GM19455 (cell line): ENCODE measurements at regions not wholly inside any gene's neighbourhood (a gene's known extent, or its start where the extent isn't known, plus 50 kb on each side); places are given as distances from the start of the nearest gene placed in this dataset.

Source experiments
- ATAC-seq: cut with Tn5 transposase; IDR thresholded peaks from one replicate; pipeline ENCODE4 v1.9.1; 2021; ENCODE audit not compliant: unreplicated experiment

DNA sequence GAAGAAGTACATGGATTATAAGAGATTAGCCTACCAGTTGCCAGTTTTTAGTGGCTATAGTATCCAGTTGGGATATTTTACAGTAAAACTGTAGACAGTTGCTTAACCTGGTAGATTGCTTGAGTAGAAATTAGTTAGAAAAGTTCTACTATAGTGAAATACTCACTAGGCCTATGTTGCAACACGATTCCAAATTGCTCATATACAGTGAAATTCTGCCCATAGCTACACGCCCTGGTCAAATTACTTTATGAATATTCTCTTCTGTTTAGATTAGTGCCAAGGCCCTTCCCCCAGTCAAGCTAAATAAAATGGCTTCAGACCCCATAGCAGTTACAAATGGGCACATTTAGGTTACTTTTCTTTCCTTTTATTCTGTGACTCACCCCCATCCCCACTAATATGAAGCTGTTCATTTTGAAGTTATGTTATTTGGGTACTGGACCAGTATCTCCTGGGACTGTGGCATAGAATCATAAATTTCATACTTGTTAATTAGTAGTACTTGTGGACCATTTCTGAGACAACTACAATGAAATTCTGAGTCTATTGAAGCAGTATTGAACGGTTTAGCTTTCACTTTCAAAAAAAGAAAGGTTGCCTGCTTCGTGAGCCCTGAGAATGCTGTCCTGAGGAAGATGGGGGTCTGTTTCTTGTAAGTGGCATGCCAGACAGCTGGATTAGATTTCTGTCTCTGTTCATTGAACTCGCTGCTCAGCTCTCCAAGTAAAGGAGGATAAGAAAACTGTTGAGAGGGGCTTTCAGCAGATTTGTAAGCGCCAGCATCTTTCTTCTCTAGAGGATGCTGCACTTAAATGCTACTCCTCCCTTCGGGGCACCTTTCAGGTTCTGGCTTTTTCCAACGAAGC is 65.8 kb upstream of the CFAP20DC start:
- ATAC-seq, result no peak

DNA sequence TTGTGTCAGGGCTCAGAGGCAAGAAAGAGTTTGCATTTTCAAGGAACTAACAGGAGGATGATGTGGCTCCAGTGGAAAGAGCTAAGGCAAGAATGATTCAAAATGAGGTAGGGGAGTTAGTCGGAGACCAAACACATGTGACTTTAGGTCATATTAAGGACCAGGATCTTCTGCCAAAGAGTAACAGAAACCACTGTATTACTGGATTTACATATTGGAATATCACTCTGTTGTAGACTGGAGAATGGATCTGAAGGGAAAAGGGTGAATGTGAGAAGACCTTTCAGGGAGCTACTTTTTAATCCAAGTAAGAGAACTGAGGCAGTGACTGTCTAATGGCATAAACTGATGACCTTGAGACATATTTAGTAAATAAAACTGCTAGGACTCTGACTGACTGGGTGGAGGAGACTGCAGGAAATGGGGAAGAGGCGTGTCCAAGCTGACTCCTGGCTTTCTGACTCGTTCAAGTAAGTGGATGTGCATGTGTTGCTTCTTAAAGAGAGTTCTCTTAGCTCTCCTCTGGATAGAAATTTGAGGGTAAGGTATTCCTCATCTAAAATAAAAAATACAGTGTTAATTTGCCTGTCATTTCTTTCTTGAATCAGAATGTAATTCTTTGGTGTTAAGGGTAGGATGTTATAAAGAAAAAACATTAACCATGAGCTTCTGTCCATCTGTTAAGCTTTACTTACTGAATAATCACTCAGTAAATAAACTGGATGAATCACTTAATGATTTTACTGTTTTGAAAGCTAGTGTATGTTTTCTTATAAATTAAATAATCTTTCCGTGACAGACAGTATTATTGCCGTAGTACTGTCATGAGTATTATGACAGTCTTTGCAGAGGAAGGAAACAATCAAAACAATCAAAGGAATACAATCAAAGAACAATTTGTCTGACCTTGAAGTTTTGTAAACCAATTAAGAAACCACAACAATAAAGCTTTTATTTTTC is 58.3 kb upstream of the CFAP20DC start:
- no peak for ATAC-seq

DNA sequence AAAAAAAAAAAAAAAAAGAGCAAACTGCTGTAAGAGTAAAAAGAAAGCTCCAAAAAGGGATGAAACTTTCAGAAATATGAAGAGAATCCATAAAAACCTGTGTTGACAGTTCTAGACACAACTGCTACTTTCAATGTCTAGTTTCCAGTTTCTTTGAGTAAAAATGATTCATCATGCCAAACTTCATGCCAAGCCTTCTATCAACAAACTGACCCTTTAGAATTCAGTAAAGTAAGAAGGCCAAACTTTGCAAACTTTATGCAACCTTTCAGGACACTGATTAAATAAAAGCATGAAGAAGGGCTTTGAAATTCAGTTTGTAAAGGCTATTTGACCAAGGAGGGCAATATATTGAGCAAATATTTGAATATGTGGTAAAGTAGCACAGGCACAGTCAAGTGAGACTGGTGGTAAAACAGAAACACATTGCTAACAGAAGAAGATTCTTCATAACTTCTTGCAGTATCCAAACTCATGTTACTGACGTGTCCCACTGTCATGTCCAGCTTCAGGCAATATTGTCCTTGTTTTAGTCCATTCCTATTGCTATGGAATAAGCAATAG is 56.3 kb upstream of the CFAP20DC start:
- ATAC-seq, result no peak

DNA sequence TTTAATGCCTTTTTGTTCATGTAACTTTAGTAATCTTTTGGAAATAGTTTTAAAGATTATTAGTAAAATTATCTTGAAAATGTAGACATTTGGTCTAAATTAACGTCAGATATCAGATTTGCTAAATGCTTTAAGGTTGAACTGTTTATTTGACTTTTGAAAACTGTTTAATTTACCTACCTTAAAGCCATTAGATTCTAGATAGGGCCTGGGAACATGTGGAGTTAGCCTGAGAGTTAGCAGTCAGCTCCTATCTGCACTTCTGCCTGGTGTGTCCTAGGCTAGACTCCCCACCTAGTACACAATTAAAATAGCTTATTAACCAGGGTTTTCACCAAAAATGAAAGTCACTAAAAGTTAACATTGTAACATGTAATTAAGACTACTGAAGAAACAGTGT is 53.7 kb upstream of the CFAP20DC start:
- no peak for ATAC-seq

DNA sequence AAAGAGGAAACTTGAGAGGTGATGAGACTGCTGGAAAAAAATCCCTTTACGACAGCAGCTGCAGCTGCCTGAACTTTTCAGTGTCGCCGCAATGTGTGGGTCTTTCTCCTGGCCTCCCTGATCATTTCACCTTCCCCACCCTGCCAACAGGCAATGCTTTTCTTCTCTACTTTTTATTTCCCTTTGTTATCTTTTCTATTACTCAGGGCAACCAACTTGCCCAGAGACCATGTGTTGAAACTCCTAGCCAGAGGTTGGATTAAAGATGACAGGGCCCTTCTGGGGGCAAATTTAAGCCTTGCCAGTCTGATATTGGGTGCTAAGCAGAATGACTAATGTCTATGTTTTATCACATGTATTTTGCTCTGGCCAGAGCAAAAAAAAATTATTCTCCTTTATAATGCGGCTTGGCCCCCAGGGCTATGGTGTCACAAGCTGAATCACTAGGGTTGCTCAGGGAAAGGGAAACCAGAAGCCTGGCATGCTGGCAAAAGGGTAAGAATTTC is 51.5 kb upstream of the CFAP20DC start:
- no peak for ATAC-seq
